IMR-90 (cell line): ENCODE measurements at regions not wholly inside any gene's neighbourhood (a gene's known extent, or its start where the extent isn't known, plus 50 kb on each side); places are given as distances from the start of the nearest gene placed in this dataset.

ENCODE experiments used
- ATAC-seq: fragments of 200-7000 bp; cut with Tn5 transposase; 2 replicates; pipeline ENCODE4 v1.9.1; 2020; ENCODE audit warnings: low read depth, mild to moderate bottlenecking, moderate library complexity
- BruUV-seq: library from RNA; stranded (reverse); fragments of 400-500 nt; replicated peaks from 2 replicates; lab custom pipeline; 2021; lab: Mats Ljungman, UMichigan
- CTCF ChIA-PET: fragments of 300-600 bp; formaldehyde crosslinking; extraction: SDS; loops from one replicate; lab custom pipeline; 2021; ENCODE audit warnings: antibody characterized with exemption; lab: Yijun Ruan, JAX
- POLR2A ChIA-PET: fragments of 300-600 bp; sonication (Branson Sonifier 250); formaldehyde crosslinking; loops from one replicate; lab custom pipeline; 2022; ENCODE audit warnings: antibody characterized with exemption; ENCODE audit not compliant: unreplicated experiment; lab: Charles Lee
- DNase-seq: peaks from one replicate; pipeline ENCODE4 v3.0.0; 2013
- H2AFZ ChIP-seq: replicated peaks from 2 replicates; pipeline ENCODE3; 2013; ENCODE audit warnings: low read length, mild to moderate bottlenecking; ENCODE audit not compliant: poor library complexity
- H2AK5ac ChIP-seq: 2 replicates; pipeline ENCODE4 v1.6.1; 2013; ENCODE audit warnings: low read depth, low read length, inconsistent platforms
- H2AK9ac ChIP-seq: replicated peaks from 2 replicates; pipeline ENCODE3; 2013; ENCODE audit warnings: mild to moderate bottlenecking, low read depth, low read length, moderate library complexity; ENCODE audit not compliant: poor library complexity
- H2BK120ac ChIP-seq: 2 replicates; pipeline ENCODE4 v1.6.1; 2013; ENCODE audit warnings: low read depth, low read length, inconsistent platforms
- H2BK15ac ChIP-seq: 3 replicates; pipeline ENCODE4 v1.6.1; 2013; ENCODE audit warnings: low read depth, low read length, inconsistent platforms
- H2BK20ac ChIP-seq: 2 replicates; pipeline ENCODE4 v1.6.1; 2013; ENCODE audit warnings: low read depth, mild to moderate bottlenecking, inconsistent platforms, low read length, moderate library complexity
- H2BK5ac ChIP-seq: 2 replicates; pipeline ENCODE4 v1.6.1; 2013; ENCODE audit warnings: mild to moderate bottlenecking, low read depth, low read length, inconsistent platforms; ENCODE audit not compliant: poor library complexity, severe bottlenecking
- H3K14ac ChIP-seq: replicated peaks from 2 replicates; pipeline ENCODE4 v1.6.1; 2013; ENCODE audit warnings: low read depth, low read length, inconsistent platforms
- H3K18ac ChIP-seq: 2 replicates; pipeline ENCODE4 v1.6.1; 2013; ENCODE audit warnings: low read depth, low read length, control low read depth
- H3K23ac ChIP-seq: 2 replicates; pipeline ENCODE4 v1.6.1; 2013; ENCODE audit warnings: low read depth, low read length, inconsistent platforms
- H3K27ac ChIP-seq: 2 replicates; pipeline ENCODE4 v1.5.1; 2013; ENCODE audit warnings: mild to moderate bottlenecking, control low read depth, low read length; ENCODE audit not compliant: insufficient read depth
- H3K27me3 ChIP-seq: 2 replicates; pipeline ENCODE4 v1.6.1; 2013; ENCODE audit warnings: low read length; ENCODE audit not compliant: control insufficient read depth, insufficient read depth
- H3K36me3 ChIP-seq: 2 replicates; pipeline ENCODE4 v1.6.1; 2013; ENCODE audit warnings: low read length, mixed read lengths; ENCODE audit not compliant: control insufficient read depth, insufficient read depth
- H3K4ac ChIP-seq: 2 replicates; pipeline ENCODE4 v1.6.1; 2013; ENCODE audit warnings: low read depth, low read length, inconsistent platforms
- H3K4me1 ChIP-seq: 2 replicates; pipeline ENCODE4 v1.6.1; 2013; ENCODE audit warnings: low read length, mixed read lengths; ENCODE audit not compliant: control insufficient read depth, insufficient read depth
- H3K4me2 ChIP-seq: 2 replicates; pipeline ENCODE4 v1.6.1; 2013; ENCODE audit warnings: low read depth, mild to moderate bottlenecking, control low read depth, low read length, moderate library complexity
- H3K4me3 ChIP-seq: 2 replicates; pipeline ENCODE4 v1.5.1; 2013; ENCODE audit warnings: low read depth, mild to moderate bottlenecking, control low read depth, low read length, moderate library complexity; ENCODE audit not compliant: insufficient read depth
- H3K56ac ChIP-seq: 2 replicates; pipeline ENCODE4 v1.6.1; 2013; ENCODE audit warnings: low read length, inconsistent platforms; ENCODE audit not compliant: insufficient read depth; ENCODE audit errors: extremely low read depth
- H3K79me1 ChIP-seq, 2 experiments: 2 replicates each; pipeline ENCODE4 v1.6.1; 2013; ENCODE audit warnings: low read length in 2 of 2, inconsistent platforms in 1 of 2, low read depth in 1 of 2
- H3K9ac ChIP-seq: 2 replicates; pipeline ENCODE4 v1.6.1; 2013; ENCODE audit warnings: low read depth, low read length, control low read depth
- H3K9me1 ChIP-seq: 2 replicates; pipeline ENCODE4 v1.6.1; 2013; ENCODE audit warnings: low read length, inconsistent platforms; ENCODE audit not compliant: insufficient read depth
- H3K9me3 ChIP-seq: 2 replicates; pipeline ENCODE4 v1.6.1; 2013; ENCODE audit warnings: low read length; ENCODE audit not compliant: control insufficient read depth, insufficient read depth
- H4K20me1 ChIP-seq: 2 replicates; pipeline ENCODE4 v1.6.1; 2013; ENCODE audit warnings: low read length, inconsistent platforms; ENCODE audit not compliant: insufficient read depth
- H4K5ac ChIP-seq: 2 replicates; pipeline ENCODE4 v1.6.1; 2013; ENCODE audit warnings: mild to moderate bottlenecking, low read depth, low read length, control low read depth
- H4K8ac ChIP-seq, 2 experiments: 2 replicates each; pipeline ENCODE4 v1.6.1; 2013; ENCODE audit warnings: low read depth in 2 of 2, low read length in 2 of 2, control low read depth in 1 of 2, inconsistent platforms in 1 of 2
- H4K91ac ChIP-seq: 2 replicates; pipeline ENCODE4 v1.6.1; 2013; ENCODE audit warnings: low read depth, low read length, inconsistent platforms; ENCODE audit not compliant: insufficient read depth
- BHLHE40 ChIP-seq: fragments of 150-350 bp; IDR thresholded peaks from 2 replicates; pipeline ENCODE4 v1.6.1; 2016; ENCODE audit warnings: mild to moderate bottlenecking, low read depth, low read length
- CHD1 ChIP-seq: IDR thresholded peaks from 2 replicates; pipeline ENCODE4 v1.6.1; 2012; ENCODE audit warnings: low read depth, low read length, improper control_type of control experiment
- ELK1 ChIP-seq: fragments of 150-350 bp; IDR thresholded peaks from 2 replicates; pipeline ENCODE4 v1.6.1; 2016; ENCODE audit warnings: low read depth, mild to moderate bottlenecking, low read length, moderate library complexity, borderline replicate concordance
- FOS ChIP-seq: fragments of 150-350 bp; IDR thresholded peaks from 2 replicates; pipeline ENCODE4 v1.6.1; 2016; ENCODE audit warnings: low read depth, low read length
- MAZ ChIP-seq: IDR thresholded peaks from 2 replicates; pipeline ENCODE4 v1.6.1; 2012; ENCODE audit warnings: low read depth, mild to moderate bottlenecking, low read length, improper control_type of control experiment, moderate library complexity, borderline replicate concordance
- MXI1 ChIP-seq: IDR thresholded peaks from 2 replicates; pipeline ENCODE4 v1.6.1; 2012; ENCODE audit warnings: low read depth, mild to moderate bottlenecking, low read length, moderate library complexity, borderline replicate concordance
- NFE2L2 ChIP-seq: fragments of 150-350 bp; IDR thresholded peaks from 2 replicates; pipeline ENCODE4 v1.6.1; 2016; ENCODE audit warnings: low read depth, mild to moderate bottlenecking, low read length
- POLR2A ChIP-seq: IDR thresholded peaks from 2 replicates; pipeline ENCODE4 v1.6.1; 2012; ENCODE audit warnings: mild to moderate bottlenecking, low read depth, low read length
- RAD21 ChIP-seq: IDR thresholded peaks from 2 replicates; pipeline ENCODE4 v1.6.1; 2012; ENCODE audit warnings: low read length, improper control_type of control experiment
- RCOR1 ChIP-seq: IDR thresholded peaks from 2 replicates; pipeline ENCODE4 v1.6.1; 2012; ENCODE audit warnings: mild to moderate bottlenecking, low read length, improper control_type of control experiment; ENCODE audit not compliant: insufficient replicate concordance
- RFX5 ChIP-seq: IDR thresholded peaks from 2 replicates; pipeline ENCODE4 v1.8.0; 2012; ENCODE audit warnings: low read depth, mild to moderate bottlenecking, low read length, moderate library complexity
- SMC3 ChIP-seq: fragments of 150-350 bp; IDR thresholded peaks from 2 replicates; pipeline ENCODE4 v1.6.1; 2016; ENCODE audit warnings: low read depth, mild to moderate bottlenecking, antibody characterized with exemption, low read length, moderate library complexity
- WGBS, 2 experiments: methylation state at CpG; one replicate each; pipeline versions ENCODE4 v1.1.5 to v1.1.7; 2013; ENCODE audit warnings: missing lambda C conversion rate in 2 of 2; ENCODE audit not compliant: insufficient read length in 1 of 2; ENCODE audit errors: extremely low coverage in 2 of 2; 5-methylcytosine and 5-hydroxymethylcytosine counted together
- dilution Hi-C: fragments of 300-500 bp; cut with HindIII; formaldehyde crosslinking; loops from one replicate; pipeline ENCODE4 v1.14.3; 2018; ENCODE audit warnings: low sequenced_read_pairs; ENCODE audit not compliant: unreplicated experiment
- in situ Hi-C: fragments of 300-500 bp; cut with MboI; formaldehyde crosslinking; loops from 3 replicates; pipeline ENCODE4 v1.14.3; 2019; ENCODE audit warnings: low sequenced_read_pairs, inconsistent platforms, mixed read lengths
- intact Hi-C: fragments of 100-400 bp; cut with micrococcal nuclease; formaldehyde crosslinking; loops from 2 replicates; pipeline ENCODE4 v1.10.0; 2022

- Histone ChIP-seq H3K4me1 (peaks cover 2% of the 10 kb centered on the region), H3K4me3 (no peak overlapping the region), H4K5ac (no peak overlapping the region), H3K4ac (no peak overlapping the region), H4K91ac (no peak overlapping the region), H2AK5ac (no peak overlapping the region), H3K27me3 (no peaks in the 10 kb centered on the region), H2AFZ (no peak overlapping the region), H3K36me3 (no peaks in the 10 kb centered on the region), H3K4me2 (no peak overlapping the region), H2AK9ac (no peak overlapping the region), H4K20me1 (no peaks in the 10 kb centered on the region), H3K9me1 (no peaks in the 10 kb centered on the region), H3K23ac (no peak overlapping the region), H3K9ac (no peak overlapping the region), H3K14ac (no peak overlapping the region), H3K27ac (no peak overlapping the region), H3K9me3 (no peaks in the 10 kb centered on the region), H2BK5ac (no peak overlapping the region), H3K56ac (no peak overlapping the region), H2BK20ac (no peak overlapping the region), H3K79me1 (no peaks in the 10 kb centered on the region), H2BK120ac (no peak overlapping the region), H4K8ac (no peak overlapping the region), H3K18ac (no peak overlapping the region), H2BK15ac (no peak overlapping the region)
- BruUV-seq: no TSS peak
- intact Hi-C loops (no loop called here), dilution Hi-C loops (no loop called here), in situ Hi-C loops (no loop called here)
- CTCF ChIA-PET: no interaction called here
- ATAC-seq: no peak
- no peak for TF ChIP-seq BHLHE40
- TF ChIP-seq SMC3: no peak
- no peak for TF ChIP-seq MXI1
- no peak for TF ChIP-seq NFE2L2
- no peak for TF ChIP-seq MAZ
- no peak for TF ChIP-seq RAD21
- no peak for TF ChIP-seq CHD1
- TF ChIP-seq POLR2A: no peak
- TF ChIP-seq RFX5: no peak
- TF ChIP-seq RCOR1: no peak
- no peak for TF ChIP-seq FOS
- TF ChIP-seq ELK1: no peak
- POLR2A ChIA-PET: no interaction called here
- no peak for DNase-seq
- WGBS, 2 experiments: 100% methylated on average over 1 of the region's 4 CpGs; no CpG with 5 or more reads in 1 of the 2 experiments
These were observed 134.0 kb upstream of the PHACTR1 start for GRCh38 chr6:12582421-12583110.
